ENCODE measurements at regions not wholly inside any gene's neighbourhood (a gene's known extent, or its start where the extent isn't known, plus 50 kb on each side); places are given as distances from the start of the nearest gene placed in this dataset.

- Histone ChIP-seq H3K36me3 (ENCODE audit: control insufficient read depth in 2 of 4, insufficient read depth in 4 of 4, low read length in 3 of 4) (no peaks in the 10 kb centered on the region), H2BK120ac (replicated peaks; ENCODE audit: low read depth, low read length) (no peak overlapping the region), H3K79me1 (ENCODE audit: low read depth, low read length) (no peaks in the 10 kb centered on the region), H4K91ac (replicated peaks; ENCODE audit: insufficient read length, low read length) (no peak overlapping the region), H3K27me3 (replicated peaks in 1 of 4; ENCODE audit: control insufficient read depth in 3 of 4, extremely low read depth in 1 of 4, insufficient read depth in 3 of 4, low read length in 3 of 4) (no peaks in the 10 kb centered on the region), H4K8ac (ENCODE audit: extremely low read depth, insufficient read depth, low read length) (no peak overlapping the region), H2BK20ac (ENCODE audit: low read length) (no peak overlapping the region), H3K4ac (replicated peaks; ENCODE audit: insufficient read length, low read depth, low read length) (no peak overlapping the region), H3K27ac (ENCODE audit: low read depth, low read length) (no peak overlapping the region), H3K56ac (replicated peaks; ENCODE audit: insufficient read length, low read depth, low read length) (no peak overlapping the region), H3K23me2 (ENCODE audit: low read depth, low read length) (no peaks in the 10 kb centered on the region), H2AFZ (ENCODE audit: low read length) (no peak overlapping the region), H3K23ac (ENCODE audit: insufficient read length) (no peak overlapping the region), H3K79me2 (ENCODE audit: control insufficient read depth in 1 of 2, insufficient read depth in 2 of 2, low read length in 2 of 2) (no peaks in the 10 kb centered on the region), H3K14ac (ENCODE audit: insufficient read length) (no peak overlapping the region), H2AK5ac (ENCODE audit: low read depth, low read length) (no peak overlapping the region), H4K5ac (ENCODE audit: insufficient read length, low read depth, low read length) (no peak overlapping the region), H3K9ac (replicated peaks in 1 of 4; ENCODE audit: extremely low read depth in 1 of 4, low read depth in 3 of 4, low read length in 3 of 4) (no peak overlapping the region), H4K20me1 (replicated peaks in 1 of 2; ENCODE audit: control insufficient read depth in 1 of 2, insufficient read depth in 2 of 2, low read length in 2 of 2) (no peaks in the 10 kb centered on the region), H2BK12ac (ENCODE audit: low read depth, low read length) (no peak overlapping the region), H3K4me2 (ENCODE audit: insufficient read depth in 1 of 2, low read depth in 2 of 2, low read length in 2 of 2) (no peak overlapping the region), H3K4me3 (ENCODE audit: extremely low read depth in 1 of 4, insufficient read depth in 2 of 4, low read depth in 3 of 4, low read length in 4 of 4) (no peak overlapping the region), H3K9me3 (ENCODE audit: insufficient read depth in 2 of 2, low read depth in 1 of 2, low read length in 1 of 2) (no peaks in the 10 kb centered on the region), H3K18ac (ENCODE audit: extremely low read depth, low read length) (no peak overlapping the region), H2BK15ac (ENCODE audit: low read length) (no peak overlapping the region), H3K4me1 (replicated peaks in 1 of 4; ENCODE audit: control insufficient read depth in 3 of 4, insufficient read depth in 4 of 4, low read length in 3 of 4) (0 out of 7 replicates have a peak, but pooled peaks cover 0 to 5% (median 0%) of the 10 kb centered on the region in 4 experiments), H2BK5ac (ENCODE audit: low read depth, low read length) (no peak overlapping the region)
- no peak for FAIRE-seq
- WGBS, 2 experiments (ENCODE audit: extremely low coverage in 1 of 2, insufficient coverage in 1 of 2, insufficient read length in 1 of 2, insufficient replicate concordance in 2 of 2, low coverage in 1 of 2, low lambda C conversion rate in 2 of 2, missing lambda C conversion rate in 1 of 2), result 90% methylated on average over 4 of the region's 4 CpGs; no CpG with 5 or more reads in 1 of the 2 experiments
- no peak for DNase-seq (ENCODE audit: low read depth in 1 of 2, low spot score in 2 of 2)
- POLR2A ChIA-PET (ENCODE audit: partially characterized antibody), result no interaction called here
- CTCF ChIA-PET (ENCODE audit: partially characterized antibody), result interaction anchor here (0.9 to 2.5 kb wide), 2 partner anchors 8 to 103 kb away, joined by 3 to 14 read pairs; no protein-coding TSS in a partner anchor
- TF ChIP-seq PHF8 (conservative IDR thresholded peaks at IDR 0.05; ENCODE audit: low read depth, low read length), result no peak
- TF ChIP-seq CTBP2 (IDR thresholded peaks at IDR 0.05; ENCODE audit: borderline replicate concordance, insufficient read depth, insufficient read length, low read length), result no peak
- TF ChIP-seq, protein P1, sequence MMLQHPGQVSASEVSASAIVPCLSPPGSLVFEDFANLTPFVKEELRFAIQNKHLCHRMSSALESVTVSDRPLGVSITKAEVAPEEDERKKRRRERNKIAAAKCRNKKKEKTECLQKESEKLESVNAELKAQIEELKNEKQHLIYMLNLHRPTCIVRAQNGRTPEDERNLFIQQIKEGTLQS (IDR thresholded peaks at IDR 0.05; ENCODE audit: insufficient read depth, low read depth, low read length), result no peak
- TF ChIP-seq TAF7 (optimal IDR thresholded peaks at IDR 0.05; ENCODE audit: borderline replicate concordance, low read depth, low read length), result no peak
- no peak for TF ChIP-seq CHD2 (IDR thresholded peaks at IDR 0.05; ENCODE audit: low read length)
- TF ChIP-seq ATF2 (IDR thresholded peaks at IDR 0.05; ENCODE audit: low read length), result no peak
- no peak for TF ChIP-seq RFX5 (IDR thresholded peaks at IDR 0.05; ENCODE audit: borderline replicate concordance, low read depth, low read length)
- TF ChIP-seq CHD1 (IDR thresholded peaks at IDR 0.05; ENCODE audit: low read depth, low read length), result no peak
- no peak for TF ChIP-seq KDM1A (IDR thresholded peaks at IDR 0.05; ENCODE audit: borderline replicate concordance, low read length)
- TF ChIP-seq, protein P2, sequence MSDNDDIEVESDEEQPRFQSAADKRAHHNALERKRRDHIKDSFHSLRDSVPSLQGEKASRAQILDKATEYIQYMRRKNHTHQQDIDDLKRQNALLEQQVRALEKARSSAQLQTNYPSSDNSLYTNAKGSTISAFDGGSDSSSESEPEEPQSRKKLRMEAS (IDR thresholded peaks at IDR 0.05), result no peak
- no peak for TF ChIP-seq BRCA1 (IDR thresholded peaks at IDR 0.05; ENCODE audit: low read depth, low read length)
- TF ChIP-seq CREB1 (IDR thresholded peaks at IDR 0.05), result no peak
These were observed 931.6 kb downstream of the NCAM2 start for GRCh38 chr21:21929789-21930188.

All from H1 (cell line).